Large intestine (tissue), 3 donors: ENCODE measurements at regions not wholly inside any gene's neighbourhood (a gene's known extent, or its start where the extent isn't known, plus 50 kb on each side); places are given as distances from the start of the nearest gene placed in this dataset.
"Not testable (repeated sequence)": the region's sequence is repeated elsewhere in the genome, so short reads cannot be mapped to it uniquely, and the experiment has no call there.

Experiments used
- DNase-seq, 2 donors: peaks; one replicate each; pipeline versions ENCODE4 v3.0.0 to v3.0.0-alpha.2; 2013
- H3K27ac ChIP-seq: one replicate; pipeline ENCODE4 v1.5.1; 2013; ENCODE audit warnings: low read length
- H3K27me3 ChIP-seq: 2 replicates; pipeline ENCODE4 v1.6.1; 2013; ENCODE audit warnings: low read length; ENCODE audit not compliant: control insufficient read depth, insufficient read depth
- H3K36me3 ChIP-seq: 2 replicates; pipeline ENCODE4 v1.6.1; 2013; ENCODE audit warnings: low read length; ENCODE audit not compliant: control insufficient read depth, insufficient read depth
- H3K4me1 ChIP-seq: one replicate; pipeline ENCODE4 v1.6.1; 2013; ENCODE audit warnings: low read length; ENCODE audit not compliant: control insufficient read depth, insufficient read depth
- H3K4me3 ChIP-seq: one replicate; pipeline ENCODE4 v1.5.1; 2013; ENCODE audit warnings: low read length
- H3K9me3 ChIP-seq: one replicate; pipeline ENCODE4 v1.6.1; 2013; ENCODE audit warnings: mild to moderate bottlenecking, low read depth, low read length, moderate library complexity; ENCODE audit not compliant: control insufficient read depth
- WGBS: methylation state at CpG from one replicate; pipeline ENCODE4 v1.1.5; 2013; ENCODE audit warnings: low lambda C conversion rate; ENCODE audit not compliant: insufficient coverage; 5-methylcytosine and 5-hydroxymethylcytosine counted together

DNA sequence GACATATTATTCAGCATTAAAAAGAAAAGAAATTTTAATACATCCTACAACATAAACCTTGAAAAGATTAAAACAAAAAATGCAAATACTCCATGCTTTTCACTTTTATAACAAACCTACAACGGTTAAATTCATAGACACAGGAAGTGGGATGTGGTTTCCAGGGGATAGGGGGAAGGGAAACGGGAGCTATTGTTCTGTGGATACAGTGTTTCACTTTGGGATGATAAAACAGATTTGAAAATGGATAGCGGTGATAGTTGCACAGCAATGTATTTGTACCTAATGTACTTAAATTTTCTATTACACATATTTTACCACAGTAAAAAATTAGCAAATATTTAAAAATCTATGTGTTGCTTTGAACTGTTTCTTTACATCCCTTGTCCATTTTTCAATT lies 368.0 kb downstream of the CDY2B start:
- not testable (repeated sequence) for H3K27me3 ChIP-seq, DNase-seq, H3K27ac ChIP-seq, H3K4me3 ChIP-seq, H3K36me3 ChIP-seq, H3K4me1 ChIP-seq, H3K9me3 ChIP-seq
- no CpG with 5 or more reads among the region's 3 CpGs for WGBS

DNA sequence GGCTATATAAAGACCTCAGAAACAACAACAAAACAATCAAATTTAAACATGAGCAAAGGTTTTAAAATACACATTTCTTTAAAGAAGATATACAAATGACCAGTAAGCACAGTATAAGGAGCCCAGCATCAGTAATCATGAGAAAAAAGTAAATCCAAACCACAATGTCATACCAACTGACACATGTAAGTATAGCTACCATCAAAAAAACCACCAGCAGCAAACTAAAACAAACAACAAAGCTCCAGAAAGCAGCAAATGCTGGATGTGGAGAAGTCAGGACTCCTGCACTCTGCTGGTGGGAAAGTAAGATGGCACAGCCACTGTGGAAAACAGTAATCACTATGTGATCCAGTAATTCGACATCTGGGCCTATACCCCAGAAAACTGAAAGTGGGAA lies 368.5 kb downstream of the CDY2B start:
- H3K36me3 ChIP-seq, DNase-seq, H3K27me3 ChIP-seq, H3K4me3 ChIP-seq, H3K9me3 ChIP-seq, H3K4me1 ChIP-seq, H3K27ac ChIP-seq: not testable (repeated sequence)
- no CpG with 5 or more reads among the region's 1 CpG for WGBS

GRCh38 chrY:17505834-17506233 lies 374.2 kb downstream of the CDY2B start:
- H3K4me3 ChIP-seq, H3K36me3 ChIP-seq, H3K4me1 ChIP-seq, H3K9me3 ChIP-seq, H3K27me3 ChIP-seq, H3K27ac ChIP-seq, DNase-seq: not testable (repeated sequence)
- WGBS = no CpG with 5 or more reads among the region's 2 CpGs

- not testable (repeated sequence) for DNase-seq
Observed at GRCh38 chrY:17484763-17485162, 395.3 kb downstream of the CDY2B start.

DNA sequence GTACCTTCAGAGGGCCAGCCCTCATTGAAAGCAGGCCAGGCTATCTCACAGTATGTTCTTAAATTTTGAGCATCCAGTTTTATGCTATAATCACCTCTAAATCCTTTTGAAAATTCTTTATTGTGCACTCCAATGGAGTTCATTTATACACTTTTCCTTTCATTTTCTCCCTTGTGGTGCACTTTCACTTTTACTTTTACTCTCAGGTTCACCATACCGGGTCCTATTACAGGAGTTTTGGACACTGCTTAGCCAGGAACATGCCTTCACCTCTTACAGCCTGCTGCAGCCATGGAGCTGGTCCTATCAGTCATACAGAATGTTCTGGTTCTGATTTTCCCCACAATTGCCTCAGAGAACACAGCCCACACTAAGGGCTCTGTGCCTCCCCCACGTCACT lies 395.9 kb downstream of the CDY2B start:
- not testable (repeated sequence) for H3K27me3 ChIP-seq, H3K27ac ChIP-seq, H3K4me1 ChIP-seq, H3K9me3 ChIP-seq, H3K4me3 ChIP-seq, DNase-seq, H3K36me3 ChIP-seq
- WGBS = no CpG with 5 or more reads among the region's 2 CpGs

More at GRCh38 chrY:17484763-17485162, 395.3 kb downstream of the CDY2B start:
- not testable (repeated sequence) for H3K9me3 ChIP-seq, H3K27me3 ChIP-seq, H3K27ac ChIP-seq, H3K4me1 ChIP-seq, H3K4me3 ChIP-seq, H3K36me3 ChIP-seq

- H3K27me3 ChIP-seq, H3K36me3 ChIP-seq, DNase-seq, H3K4me1 ChIP-seq, H3K9me3 ChIP-seq, H3K4me3 ChIP-seq, H3K27ac ChIP-seq: not testable (repeated sequence)
- no CpG with 5 or more reads among the region's 15 CpGs for WGBS
Observed at GRCh38 chrY:17481389-17482022, 398.5 kb downstream of the CDY2B start.

GRCh38 chrY:17472068-17472467 lies 408.0 kb downstream of the CDY2B start:
- H3K4me3 ChIP-seq, H3K9me3 ChIP-seq, H3K27ac ChIP-seq, H3K27me3 ChIP-seq, H3K4me1 ChIP-seq, H3K36me3 ChIP-seq, DNase-seq: not testable (repeated sequence)
- WGBS = no CpG with 5 or more reads among the region's 3 CpGs

DNA sequence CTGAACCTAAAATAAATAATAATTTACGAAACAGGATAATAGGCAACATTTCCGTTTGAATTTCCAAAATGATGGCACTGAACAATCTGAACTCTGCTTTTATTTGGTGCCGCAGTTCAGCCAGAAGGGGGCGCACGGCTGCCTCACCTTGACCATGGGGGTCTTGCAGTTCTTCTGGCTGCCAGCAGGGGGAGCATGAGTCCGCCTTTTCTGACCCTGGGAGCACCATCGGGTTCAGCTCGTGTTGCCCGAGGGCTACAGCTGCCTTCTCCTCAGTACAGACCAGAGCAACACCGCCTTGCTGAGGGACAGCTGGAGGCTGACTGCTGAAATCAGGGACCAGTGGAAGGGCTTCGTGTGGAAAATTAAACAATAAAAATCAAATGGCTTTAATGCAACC lies 420.3 kb downstream of the CDY2B start:
- not testable (repeated sequence) for DNase-seq, H3K9me3 ChIP-seq, H3K4me1 ChIP-seq, H3K36me3 ChIP-seq, H3K4me3 ChIP-seq, H3K27ac ChIP-seq, H3K27me3 ChIP-seq
- WGBS = no CpG with 5 or more reads among the region's 11 CpGs

DNA sequence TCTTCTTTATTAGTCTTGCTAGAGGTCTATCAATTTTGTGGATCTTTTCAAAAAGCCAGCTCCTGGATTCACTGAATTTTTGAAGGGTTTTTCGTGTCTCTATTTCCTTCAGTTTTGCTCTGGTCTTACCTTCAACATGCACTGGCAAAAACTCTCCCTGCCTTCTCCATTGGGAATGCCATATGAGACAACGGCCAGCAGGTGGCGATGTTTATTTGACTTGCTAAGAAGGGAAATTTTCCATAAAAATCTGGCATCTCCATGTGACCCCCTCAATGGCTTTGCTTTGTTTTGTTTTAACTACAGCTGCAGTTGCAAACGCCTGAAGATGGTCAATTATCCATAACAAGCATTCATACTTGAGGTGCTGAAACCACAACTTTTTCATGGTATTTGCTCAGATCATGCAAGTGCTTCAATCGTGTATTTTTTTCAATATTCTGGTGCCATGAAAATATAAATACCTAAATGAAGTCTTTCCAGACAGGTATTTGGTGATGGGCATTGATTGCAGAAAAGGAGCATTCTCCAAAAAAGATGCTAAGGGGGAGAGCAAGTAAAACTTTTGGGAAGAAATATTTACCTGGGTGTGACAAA lies 449.4 kb downstream of the CDY2B start:
- WGBS = no CpG with 5 or more reads among the region's 5 CpGs
- no peaks in the 10 kb centered on the region for H3K27me3 ChIP-seq
- DNase-seq = peak in 1 of 2 donors; percentile 1
- H3K9me3 ChIP-seq = no peaks in the 10 kb centered on the region
- no peaks in the 10 kb centered on the region for H3K4me1 ChIP-seq
- no peaks in the 10 kb centered on the region for H3K36me3 ChIP-seq
- no peak overlapping the region for H3K27ac ChIP-seq
- H3K4me3 ChIP-seq = no peak overlapping the region

- WGBS = no CpG with 5 or more reads among the region's 1 CpG
- Histone ChIP-seq H3K27ac (no peak overlapping the region), H3K4me1 (no peaks in the 10 kb centered on the region), H3K27me3 (no peaks in the 10 kb centered on the region), H3K36me3 (no peaks in the 10 kb centered on the region), H3K9me3 (no peaks in the 10 kb centered on the region), H3K4me3 (no peak overlapping the region)
- DNase-seq = peak in 1 of 2 donors; percentile 19
Observed at GRCh38 chrY:17398336-17399072, 481.5 kb downstream of the CDY2B start.

- no peaks in the 10 kb centered on the region for H3K4me1 ChIP-seq
- DNase-seq = no peak
- H3K4me3 ChIP-seq = no peak overlapping the region
- H3K9me3 ChIP-seq = no peaks in the 10 kb centered on the region
- H3K27me3 ChIP-seq = no peaks in the 10 kb centered on the region
- WGBS = 92% methylated on average over 2 of the region's 3 CpGs
- H3K36me3 ChIP-seq = no peaks in the 10 kb centered on the region
- no peak overlapping the region for H3K27ac ChIP-seq
Observed at GRCh38 chrY:17397659-17398058, 482.4 kb downstream of the CDY2B start.
